ENCODE measurements at regions not wholly inside any gene's neighbourhood (a gene's known extent, or its start where the extent isn't known, plus 50 kb on each side); places are given as distances from the start of the nearest gene placed in this dataset.
A peak's percentile ranks its signal among the peaks of the same experiment; 100 is the strongest.

GRCh38 chr18:3367491-3368091 lies 82.4 kb upstream of the TGIF1 start:
- DNase-seq (peak; percentile 7), ATAC-seq (ENCODE audit: low read depth) (peak; percentile 49; the same call in 1 of the 2 replicates)
- no peak overlapping the region; the same call in 1 of the 2 replicates for H4K5ac ChIP-seq (ENCODE audit: low read depth, low read length)
- H3K4ac ChIP-seq (ENCODE audit: low read depth, low read length): no peak overlapping the region
- no peaks in the 10 kb centered on the region for H3K9me3 ChIP-seq (ENCODE audit: control insufficient read depth, insufficient read depth, low read length)
- no peak overlapping the region for H4K8ac ChIP-seq (ENCODE audit: low read depth in 2 of 2, low read length in 2 of 2)
- H3K23ac ChIP-seq (ENCODE audit: low read depth, low read length): no peak overlapping the region
- POLR2A ChIA-PET (ENCODE audit: unreplicated experiment): no interaction called here
- peaks cover 3% of the 10 kb centered on the region for H3K4me1 ChIP-seq (ENCODE audit: control insufficient read depth, insufficient read depth, low read length)
- H2AK5ac ChIP-seq (ENCODE audit: low read depth, low read length): no peak overlapping the region
- H3K14ac ChIP-seq (replicated peaks; ENCODE audit: low read depth, low read length): 0 out of 2 replicates have a peak overlapping the region, but pooled peaks have one; percentile 63
- H2AK9ac ChIP-seq (replicated peaks; ENCODE audit: low read depth, low read length, poor library complexity): no peak overlapping the region
- BruUV-seq (replicated peaks): no TSS peak
- H3K4me2 ChIP-seq (ENCODE audit: low read depth, low read length): peak overlapping the region; percentile 65; the same call in 1 of the 2 replicates
- no peak overlapping the region for H3K27ac ChIP-seq (ENCODE audit: insufficient read depth, low read length)
- no peak overlapping the region for H2BK5ac ChIP-seq (ENCODE audit: low read depth, low read length, poor library complexity, severe bottlenecking)
- no peak overlapping the region for H3K56ac ChIP-seq (ENCODE audit: extremely low read depth, insufficient read depth, low read length)
- H2BK120ac ChIP-seq (ENCODE audit: low read depth, low read length): no peak overlapping the region
- in situ Hi-C loops (cut with MboI; ENCODE audit: low sequenced_read_pairs): no loop called here
- H4K20me1 ChIP-seq (ENCODE audit: insufficient read depth, low read length): no peaks in the 10 kb centered on the region
- WGBS, 2 experiments (ENCODE audit: extremely low coverage in 2 of 2, insufficient read length in 1 of 2): 86% methylated on average over 1 of the region's 5 CpGs; no CpG with 5 or more reads in 1 of the 2 experiments
- CTCF ChIA-PET: no interaction called here
- dilution Hi-C loops (cut with HindIII; ENCODE audit: low sequenced_read_pairs, unreplicated experiment): no loop called here
- H2AFZ ChIP-seq (replicated peaks; ENCODE audit: low read length, poor library complexity): no peak overlapping the region
- no peaks in the 10 kb centered on the region for H3K79me1 ChIP-seq (ENCODE audit: low read depth in 1 of 2, low read length in 2 of 2)
- no peaks in the 10 kb centered on the region for H3K36me3 ChIP-seq (ENCODE audit: control insufficient read depth, insufficient read depth, low read length)
- intact Hi-C loops (cut with micrococcal nuclease): no loop called here
- H3K9ac ChIP-seq (ENCODE audit: low read depth, low read length): no peak overlapping the region
- H2BK20ac ChIP-seq (ENCODE audit: low read depth, low read length): no peak overlapping the region
- no peak for TF ChIP-seq NFE2L2 (IDR thresholded peaks at IDR 0.05; ENCODE audit: low read depth, low read length)
- TF ChIP-seq CHD1 (IDR thresholded peaks at IDR 0.05; ENCODE audit: low read depth, low read length): no peak
- no peak for TF ChIP-seq RAD21 (IDR thresholded peaks at IDR 0.05; ENCODE audit: low read length)
- no peak for TF ChIP-seq RFX5 (IDR thresholded peaks at IDR 0.05; ENCODE audit: low read depth, low read length)
- no peak for TF ChIP-seq MAFK (IDR thresholded peaks at IDR 0.05; ENCODE audit: low read depth, low read length)
- no peak for TF ChIP-seq USF2 (IDR thresholded peaks at IDR 0.05; ENCODE audit: low read depth, low read length)
- no peak for TF ChIP-seq SMC3 (IDR thresholded peaks at IDR 0.05; ENCODE audit: low read depth, low read length)
- TF ChIP-seq, protein P1, sequence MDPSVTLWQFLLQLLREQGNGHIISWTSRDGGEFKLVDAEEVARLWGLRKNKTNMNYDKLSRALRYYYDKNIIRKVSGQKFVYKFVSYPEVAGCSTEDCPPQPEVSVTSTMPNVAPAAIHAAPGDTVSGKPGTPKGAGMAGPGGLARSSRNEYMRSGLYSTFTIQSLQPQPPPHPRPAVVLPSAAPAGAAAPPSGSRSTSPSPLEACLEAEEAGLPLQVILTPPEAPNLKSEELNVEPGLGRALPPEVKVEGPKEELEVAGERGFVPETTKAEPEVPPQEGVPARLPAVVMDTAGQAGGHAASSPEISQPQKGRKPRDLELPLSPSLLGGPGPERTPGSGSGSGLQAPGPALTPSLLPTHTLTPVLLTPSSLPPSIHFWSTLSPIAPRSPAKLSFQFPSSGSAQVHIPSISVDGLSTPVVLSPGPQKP (IDR thresholded peaks at IDR 0.05; ENCODE audit: borderline replicate concordance, low read depth, low read length): no peak
- no peak for TF ChIP-seq POLR2A (IDR thresholded peaks at IDR 0.05; ENCODE audit: low read depth, low read length)
- TF ChIP-seq RCOR1 (IDR thresholded peaks at IDR 0.05; ENCODE audit: insufficient replicate concordance, low read length): no peak
- TF ChIP-seq CEBPB (IDR thresholded peaks at IDR 0.05; ENCODE audit: low read depth, low read length): no peak
- TF ChIP-seq BHLHE40 (IDR thresholded peaks at IDR 0.05; ENCODE audit: low read depth, low read length): no peak
- TF ChIP-seq MXI1 (IDR thresholded peaks at IDR 0.05; ENCODE audit: borderline replicate concordance, low read depth, low read length): no peak
- TF ChIP-seq, protein P2, sequence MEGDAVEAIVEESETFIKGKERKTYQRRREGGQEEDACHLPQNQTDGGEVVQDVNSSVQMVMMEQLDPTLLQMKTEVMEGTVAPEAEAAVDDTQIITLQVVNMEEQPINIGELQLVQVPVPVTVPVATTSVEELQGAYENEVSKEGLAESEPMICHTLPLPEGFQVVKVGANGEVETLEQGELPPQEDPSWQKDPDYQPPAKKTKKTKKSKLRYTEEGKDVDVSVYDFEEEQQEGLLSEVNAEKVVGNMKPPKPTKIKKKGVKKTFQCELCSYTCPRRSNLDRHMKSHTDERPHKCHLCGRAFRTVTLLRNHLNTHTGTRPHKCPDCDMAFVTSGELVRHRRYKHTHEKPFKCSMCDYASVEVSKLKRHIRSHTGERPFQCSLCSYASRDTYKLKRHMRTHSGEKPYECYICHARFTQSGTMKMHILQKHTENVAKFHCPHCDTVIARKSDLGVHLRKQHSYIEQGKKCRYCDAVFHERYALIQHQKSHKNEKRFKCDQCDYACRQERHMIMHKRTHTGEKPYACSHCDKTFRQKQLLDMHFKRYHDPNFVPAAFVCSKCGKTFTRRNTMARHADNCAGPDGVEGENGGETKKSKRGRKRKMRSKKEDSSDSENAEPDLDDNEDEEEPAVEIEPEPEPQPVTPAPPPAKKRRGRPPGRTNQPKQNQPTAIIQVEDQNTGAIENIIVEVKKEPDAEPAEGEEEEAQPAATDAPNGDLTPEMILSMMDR (conservative IDR thresholded peaks at IDR 0.05; ENCODE audit: low read depth, low read length): no peak
- TF ChIP-seq MAZ (IDR thresholded peaks at IDR 0.05; ENCODE audit: borderline replicate concordance, low read depth, low read length): no peak
- TF ChIP-seq FOS (IDR thresholded peaks at IDR 0.05; ENCODE audit: low read depth, low read length): no peak
- no peak overlapping the region for H4K91ac ChIP-seq (ENCODE audit: insufficient read depth, low read depth, low read length)
- no peaks in the 10 kb centered on the region for H3K27me3 ChIP-seq (ENCODE audit: control insufficient read depth, insufficient read depth, low read length)
- H3K4me3 ChIP-seq (ENCODE audit: insufficient read depth, low read depth, low read length): no peak overlapping the region
- no peak overlapping the region for H2BK15ac ChIP-seq (ENCODE audit: low read depth, low read length)
- H3K18ac ChIP-seq (ENCODE audit: low read depth, low read length): peak overlapping the region; percentile 78; the same call in 1 of the 2 replicates
- H3K9me1 ChIP-seq (ENCODE audit: insufficient read depth, low read length): no peaks in the 10 kb centered on the region

All from IMR-90 (cell line).